Muscle of leg (tissue), 3 donors: ENCODE measurements at regions not wholly inside any gene's neighbourhood (a gene's known extent, or its start where the extent isn't known, plus 50 kb on each side); places are given as distances from the start of the nearest gene placed in this dataset.
"Not testable (repeated sequence)": the region's sequence is repeated elsewhere in the genome, so short reads cannot be mapped to it uniquely, and the experiment has no call there.

Source experiments
- DNase-seq: peaks from one replicate; pipeline ENCODE4 v3.0.0; 2013
- H3K27ac ChIP-seq: one replicate; pipeline ENCODE4 v1.5.1; 2013; ENCODE audit warnings: mild to moderate bottlenecking, low read length, control low read depth
- H3K27me3 ChIP-seq: one replicate; pipeline ENCODE4 v1.6.1; 2013; ENCODE audit warnings: low read length; ENCODE audit not compliant: control insufficient read depth, insufficient read depth
- H3K36me3 ChIP-seq: one replicate; pipeline ENCODE4 v1.6.1; 2013; ENCODE audit warnings: low read length; ENCODE audit not compliant: control insufficient read depth, insufficient read depth
- H3K4me1 ChIP-seq: one replicate; pipeline ENCODE4 v1.6.1; 2013; ENCODE audit warnings: low read length; ENCODE audit not compliant: control insufficient read depth, insufficient read depth
- H3K4me3 ChIP-seq: one replicate; pipeline ENCODE4 v1.5.1; 2013; ENCODE audit warnings: low read length, control low read depth
- H3K9me3 ChIP-seq: replicated peaks from 2 replicates; pipeline ENCODE4 v1.6.1; 2013; ENCODE audit warnings: low read depth, low read length; ENCODE audit not compliant: control insufficient read depth
- WGBS: methylation state at CpG from one replicate; pipeline ENCODE4 v1.1.5; 2013; ENCODE audit warnings: missing lambda C conversion rate; ENCODE audit not compliant: insufficient coverage; 5-methylcytosine and 5-hydroxymethylcytosine counted together

- WGBS, result no CpG with 5 or more reads among the region's 5 CpGs
- not testable (repeated sequence) for H3K36me3 ChIP-seq, H3K27ac ChIP-seq, DNase-seq, H3K9me3 ChIP-seq, H3K4me3 ChIP-seq, H3K27me3 ChIP-seq, H3K4me1 ChIP-seq
Measured at GRCh38 chr12:131303576-131303975, 349.9 kb downstream of the ADGRD1 start.

GRCh38 chr12:131304642-131305041, 350.9 kb downstream of the ADGRD1 start:
- not testable (repeated sequence) for H3K4me3 ChIP-seq, H3K36me3 ChIP-seq, H3K27me3 ChIP-seq, DNase-seq, H3K27ac ChIP-seq, H3K4me1 ChIP-seq, H3K9me3 ChIP-seq
- WGBS, result no CpG with 5 or more reads among the region's 6 CpGs

GRCh38 chr12:131309700-131310099, 356.0 kb downstream of the ADGRD1 start:
- H3K4me1 ChIP-seq, result no peaks in the 10 kb centered on the region
- 0% methylated on average over 1 of the region's 5 CpGs for WGBS
- no peaks in the 10 kb centered on the region for H3K36me3 ChIP-seq
- no peak overlapping the region for H3K27ac ChIP-seq
- DNase-seq, result no peak
- H3K4me3 ChIP-seq, result no peak overlapping the region
- H3K27me3 ChIP-seq, result peaks cover 6% of the 10 kb centered on the region
- H3K9me3 ChIP-seq, result no peaks in the 10 kb centered on the region

- H3K36me3 ChIP-seq, H3K4me1 ChIP-seq, DNase-seq, H3K27ac ChIP-seq, H3K9me3 ChIP-seq, H3K4me3 ChIP-seq, H3K27me3 ChIP-seq: not testable (repeated sequence)
- 79% methylated on average over 3 of the region's 22 CpGs for WGBS
Measured at GRCh38 chr12:131310227-131310969, 356.7 kb downstream of the ADGRD1 start.

- H3K27me3 ChIP-seq, H3K27ac ChIP-seq, DNase-seq, H3K4me1 ChIP-seq, H3K36me3 ChIP-seq, H3K4me3 ChIP-seq, H3K9me3 ChIP-seq: not testable (repeated sequence)
- WGBS, result 0% methylated on average over 1 of the region's 12 CpGs
Measured at GRCh38 chr12:131311279-131311722, 357.6 kb downstream of the ADGRD1 start.

- DNase-seq, result no peak
- Histone ChIP-seq H3K27ac (no peak overlapping the region), H3K4me3 (no peak overlapping the region), H3K36me3 (no peaks in the 10 kb centered on the region), H3K4me1 (no peaks in the 10 kb centered on the region), H3K27me3 (peaks cover 6% of the 10 kb centered on the region), H3K9me3 (no peaks in the 10 kb centered on the region)
- 48% methylated on average over 5 of the region's 10 CpGs for WGBS
Measured at GRCh38 chr12:131311764-131312163, 358.1 kb downstream of the ADGRD1 start.

- not testable (repeated sequence) for H3K4me1 ChIP-seq, DNase-seq, H3K9me3 ChIP-seq, H3K4me3 ChIP-seq, H3K27ac ChIP-seq, H3K27me3 ChIP-seq, H3K36me3 ChIP-seq
- no CpG with 5 or more reads among the region's 9 CpGs for WGBS
Measured at GRCh38 chr12:131312382-131312781, 358.7 kb downstream of the ADGRD1 start.

GRCh38 chr12:131312793-131313545, 359.3 kb downstream of the ADGRD1 start:
- Histone ChIP-seq H3K4me3 (no peak overlapping the region), H3K4me1 (no peaks in the 10 kb centered on the region), H3K27me3 (peaks cover 6% of the 10 kb centered on the region), H3K36me3 (no peaks in the 10 kb centered on the region), H3K9me3 (no peaks in the 10 kb centered on the region), H3K27ac (no peak overlapping the region)
- no peak for DNase-seq
- whole genome bisulfite sequencing, result 57% methylated on average over 12 of the region's 13 CpGs

GRCh38 chr12:131313635-131314034, 359.9 kb downstream of the ADGRD1 start:
- WGBS, result 50% methylated on average over 3 of the region's 4 CpGs
- Histone ChIP-seq H3K9me3 (no peaks in the 10 kb centered on the region), H3K4me1 (no peaks in the 10 kb centered on the region), H3K27me3 (peaks cover 6% of the 10 kb centered on the region), H3K36me3 (no peaks in the 10 kb centered on the region), H3K4me3 (no peak overlapping the region), H3K27ac (no peak overlapping the region)
- no peak for DNase-seq

GRCh38 chr12:131314524-131315090, 360.9 kb downstream of the ADGRD1 start:
- DNase-seq, result no peak
- H3K4me3 ChIP-seq, result no peak overlapping the region
- no peaks in the 10 kb centered on the region for H3K36me3 ChIP-seq
- H3K27me3 ChIP-seq, result peaks cover 4% of the 10 kb centered on the region
- no peaks in the 10 kb centered on the region for H3K4me1 ChIP-seq
- H3K27ac ChIP-seq, result no peak overlapping the region
- no peaks in the 10 kb centered on the region for H3K9me3 ChIP-seq
